Aorta (tissue), 5 donors: ENCODE measurements at regions not wholly inside any gene's neighbourhood (a gene's known extent, or its start where the extent isn't known, plus 50 kb on each side); places are given as distances from the start of the nearest gene placed in this dataset.

Experiments used
- ATAC-seq: fragments of 200-7000 bp; cut with Tn5 transposase; one replicate; pipeline ENCODE4 v1.9.1; 2022; ENCODE audit warnings: moderate library complexity; ENCODE audit not compliant: low FRiP score
- DNase-seq, 2 donors: peaks; one replicate each; pipeline ENCODE4 v3.0.0-alpha.2; 2020
- H3K27ac ChIP-seq, 2 donors: one replicate each; pipeline ENCODE4 v1.5.1; 2013; ENCODE audit warnings: low read length in 2 of 2, mild to moderate bottlenecking in 2 of 2, moderate library complexity in 2 of 2, control low read depth in 1 of 2, inconsistent platforms in 1 of 2, low read depth in 1 of 2
- H3K27me3 ChIP-seq, 2 donors: one replicate each; pipeline ENCODE4 v1.6.1; 2013; ENCODE audit warnings: control low read depth in 1 of 2, low read length in 1 of 2, mild to moderate bottlenecking in 1 of 2, moderate library complexity in 1 of 2; ENCODE audit not compliant: insufficient read depth in 2 of 2, control insufficient read depth in 1 of 2
- H3K36me3 ChIP-seq, 2 donors: one replicate each; pipeline ENCODE4 v1.6.1; 2013; ENCODE audit warnings: control low read depth in 1 of 2, low read length in 1 of 2, mild to moderate bottlenecking in 1 of 2; ENCODE audit not compliant: insufficient read depth in 2 of 2, control insufficient read depth in 1 of 2
- H3K4me1 ChIP-seq, 2 donors: one replicate each; pipeline ENCODE4 v1.6.1; 2013; ENCODE audit warnings: low read length in 2 of 2, control low read depth in 1 of 2, mild to moderate bottlenecking in 1 of 2, moderate library complexity in 1 of 2; ENCODE audit not compliant: insufficient read depth in 2 of 2, control insufficient read depth in 1 of 2
- H3K4me3 ChIP-seq, 2 donors: one replicate each; pipeline ENCODE4 v1.5.1; 2013; ENCODE audit warnings: low read length in 2 of 2, control low read depth in 1 of 2, mild to moderate bottlenecking in 1 of 2
- H3K9me3 ChIP-seq: one replicate; pipeline ENCODE4 v1.6.1; 2013; ENCODE audit warnings: mild to moderate bottlenecking, low read length; ENCODE audit not compliant: control insufficient read depth
- WGBS, 2 donors: extraction: QIAGEN DNeasy Blood & Tissue Kit; methylation state at CpG; one replicate each; pipeline ENCODE4 v1.1.7; 2013; 5-methylcytosine and 5-hydroxymethylcytosine counted together
- intact Hi-C, 2 donors: fragments of 100-400 bp; cut with DNase I; formaldehyde crosslinking; loops; one replicate each; pipeline versions ENCODE4 v1.14.2 to v1.15.0; 2022
- donor health status: healthy with polysubstance abuse.
- donor health status: Bipolar disorder and iron deficiency.
- donor health status: DM: no; HTN: no; CAD: no.
- donor health status: DM: no; HTN: no; CAD: no.
- donor health status: DM: yes; HTN: yes; CAD: no.

DNA sequence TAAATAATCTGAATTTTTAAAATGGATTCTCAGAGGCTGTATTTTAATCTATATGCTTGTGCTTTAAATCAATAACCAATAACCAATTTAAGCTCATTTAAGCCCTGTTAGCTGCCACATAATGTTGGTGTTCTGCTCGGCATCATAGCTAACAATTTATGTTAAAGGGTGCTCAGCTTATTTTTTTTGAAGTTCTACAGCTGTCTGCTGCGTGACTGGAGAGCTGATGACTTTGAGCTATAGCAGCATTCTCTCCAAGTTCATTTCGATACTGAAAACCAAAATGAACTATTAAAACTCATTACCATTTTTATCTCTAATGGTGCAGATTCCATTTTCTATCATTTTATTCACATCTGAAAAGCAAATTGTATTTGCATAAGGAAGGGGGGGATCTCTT is 357.8 kb downstream of the AJAP1 start:
- no peak for ATAC-seq
- Histone ChIP-seq H3K4me3 (no peak overlapping the region), H3K36me3 (no peaks in the 10 kb centered on the region), H3K27me3 (no peaks in the 10 kb centered on the region), H3K9me3 (no peaks in the 10 kb centered on the region), H3K27ac (no peak overlapping the region), H3K4me1 (no peaks in the 10 kb centered on the region)
- 62 to 64% methylated on average over 3 of the region's 3 CpGs for WGBS, 2 donors
- intact Hi-C loops: no loop called here
- no peak for DNase-seq

DNA sequence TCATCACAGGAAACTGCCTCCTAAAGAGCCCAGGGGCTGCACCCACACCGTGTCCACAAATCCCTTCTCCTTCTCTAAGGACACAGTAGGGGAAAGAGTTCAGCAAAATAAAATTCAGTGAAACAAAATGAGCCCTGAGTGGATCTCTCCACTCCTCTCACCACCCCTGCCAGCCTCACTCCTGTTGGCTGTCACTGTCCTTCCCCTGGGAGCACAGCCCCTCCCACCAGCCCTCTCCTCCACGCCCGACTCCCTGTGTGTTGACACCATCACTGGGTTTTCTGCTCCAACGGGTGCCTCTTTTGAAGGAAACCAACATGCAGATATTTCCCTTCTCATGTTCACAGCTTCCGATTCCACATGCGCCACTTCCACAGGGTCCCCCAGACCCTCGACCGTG is 356.2 kb downstream of the AJAP1 start:
- intact Hi-C loops: no loop called here
- no peaks in the 10 kb centered on the region for H3K36me3 ChIP-seq
- no peak overlapping the region for H3K4me3 ChIP-seq
- H3K9me3 ChIP-seq: no peaks in the 10 kb centered on the region
- H3K4me1 ChIP-seq: no peaks in the 10 kb centered on the region
- H3K27me3 ChIP-seq: no peaks in the 10 kb centered on the region
- 55 to 68% methylated on average over 8 of the region's 8 CpGs for WGBS, 2 donors
- ATAC-seq (no peak), DNase-seq (no peak)
- H3K27ac ChIP-seq: no peak overlapping the region

DNA sequence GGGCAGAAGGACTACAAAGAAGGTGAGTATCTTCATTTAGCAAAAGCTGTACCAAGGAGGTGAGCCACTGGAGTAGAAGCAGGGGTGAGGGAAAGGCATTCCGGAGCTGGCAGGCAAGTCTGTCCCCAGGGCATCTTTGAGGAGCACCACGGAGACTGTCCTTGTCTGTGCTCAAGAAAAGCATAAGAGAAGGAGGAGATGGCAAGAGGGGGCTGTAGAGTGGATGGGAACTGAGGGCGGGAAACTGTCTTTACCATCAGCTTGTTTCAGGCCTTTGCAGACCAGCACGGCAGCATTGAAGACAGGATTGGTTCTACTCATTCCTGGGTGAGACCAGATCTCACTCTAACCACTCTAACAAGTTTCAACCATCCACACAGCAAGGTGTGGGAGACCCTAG is 355.8 kb downstream of the AJAP1 start:
- 70 to 76% methylated on average over 4 of the region's 4 CpGs for WGBS, 2 donors
- no peaks in the 10 kb centered on the region for H3K9me3 ChIP-seq
- DNase-seq: no peak
- ATAC-seq: no peak
- H3K27ac ChIP-seq: no peak overlapping the region
- no peaks in the 10 kb centered on the region for H3K27me3 ChIP-seq
- no peaks in the 10 kb centered on the region for H3K4me1 ChIP-seq
- intact Hi-C loops: no loop called here
- H3K4me3 ChIP-seq: no peak overlapping the region
- H3K36me3 ChIP-seq: no peaks in the 10 kb centered on the region

DNA sequence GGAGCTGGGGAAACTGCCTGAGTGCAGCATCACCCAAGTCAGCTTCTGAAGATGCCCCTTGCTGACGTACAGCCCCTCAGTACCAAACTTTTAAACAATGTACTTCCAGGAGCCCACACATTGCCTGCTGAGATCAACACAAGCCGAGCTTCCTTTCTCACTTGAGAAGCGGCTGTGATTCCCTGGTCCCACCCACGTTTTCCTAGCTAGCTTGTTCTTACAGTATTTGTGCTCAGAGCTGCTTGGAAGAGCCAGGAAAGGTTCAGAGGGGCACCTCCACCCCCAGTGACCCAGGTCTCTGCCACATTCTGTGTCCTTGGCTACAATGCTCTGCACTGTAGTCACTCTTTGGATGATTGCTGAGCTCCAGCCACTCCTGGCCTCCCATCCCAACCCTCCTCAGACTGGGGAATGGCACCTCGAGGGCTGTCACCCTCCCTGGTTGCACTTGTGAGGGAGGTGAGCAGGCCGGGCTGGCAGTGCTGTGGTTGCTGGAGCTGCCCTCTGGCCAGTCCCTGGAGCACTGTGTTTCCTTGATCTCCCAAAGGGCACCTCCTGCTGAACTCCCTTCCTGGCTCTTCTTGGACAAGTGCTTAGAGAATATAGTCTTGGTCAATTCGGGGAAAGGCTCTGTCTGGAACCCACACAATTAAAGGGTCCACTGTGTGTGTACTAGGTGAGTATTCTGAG is 355.1 kb downstream of the AJAP1 start:
- 49 to 52% methylated on average over 7 of the region's 7 CpGs for WGBS, 2 donors
- Histone ChIP-seq H3K27ac (no peak overlapping the region), H3K4me3 (no peak overlapping the region), H3K27me3 (no peaks in the 10 kb centered on the region), H3K4me1 (no peaks in the 10 kb centered on the region), H3K9me3 (no peaks in the 10 kb centered on the region), H3K36me3 (no peaks in the 10 kb centered on the region)
- DNase-seq: no peak
- no peak for ATAC-seq
- intact Hi-C loops: no loop called here

DNA sequence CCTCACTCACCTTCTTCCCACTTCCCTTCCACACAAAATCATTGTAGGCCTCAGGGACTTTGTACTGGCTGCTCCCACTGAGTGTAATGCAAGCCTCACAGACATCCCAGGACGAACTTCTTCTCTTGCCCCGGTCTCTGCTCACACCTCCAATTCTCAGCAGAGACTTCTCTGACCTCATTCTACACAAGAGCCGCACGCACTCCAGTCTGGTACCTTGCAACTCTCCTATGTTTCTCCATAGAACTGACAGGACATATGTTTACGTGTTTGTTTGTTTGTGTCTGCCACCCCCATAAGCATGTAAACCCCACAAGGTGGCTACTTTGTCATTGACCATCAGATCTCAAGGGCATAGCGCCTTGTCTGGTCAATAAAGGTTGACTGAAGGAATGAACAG is 350.8 kb downstream of the AJAP1 start:
- ATAC-seq: no peak
- no peak overlapping the region for H3K4me3 ChIP-seq
- no peaks in the 10 kb centered on the region for H3K27me3 ChIP-seq
- no peak overlapping the region for H3K27ac ChIP-seq
- intact Hi-C loops: no loop called here
- WGBS, 2 donors: 66 to 74% methylated on average over 6 of the region's 6 CpGs
- no peaks in the 10 kb centered on the region for H3K4me1 ChIP-seq
- no peaks in the 10 kb centered on the region for H3K36me3 ChIP-seq
- peaks cover 2% of the 10 kb centered on the region for H3K9me3 ChIP-seq
- no peak for DNase-seq

DNA sequence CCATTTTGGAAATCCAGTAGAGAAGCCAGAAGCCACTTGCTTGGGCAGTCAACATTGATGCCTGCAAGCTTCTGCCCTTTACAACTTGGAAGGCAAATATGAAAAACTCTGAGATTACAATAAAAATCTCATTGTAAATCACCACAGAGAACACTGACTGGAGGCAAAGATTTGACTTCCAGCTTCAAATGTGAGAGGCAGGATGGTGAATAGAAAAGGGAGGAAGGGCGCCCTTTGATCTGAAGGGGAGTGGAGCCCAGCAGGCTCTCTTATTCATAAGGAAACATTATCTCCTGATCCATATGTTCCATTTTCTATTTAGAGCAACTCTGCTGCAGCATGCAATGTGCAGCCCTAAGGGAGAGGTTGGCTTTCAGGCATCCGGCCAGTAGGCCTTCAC is 348.3 kb downstream of the AJAP1 start:
- intact Hi-C loops: no loop called here
- Histone ChIP-seq H3K36me3 (no peaks in the 10 kb centered on the region), H3K9me3 (peaks cover 2% of the 10 kb centered on the region), H3K4me3 (no peak overlapping the region), H3K27me3 (peaks cover 0 to 2% of the 10 kb centered on the region in 2 donors), H3K4me1 (no peaks in the 10 kb centered on the region), H3K27ac (no peak overlapping the region)
- 74 to 76% methylated on average over 2 of the region's 2 CpGs for WGBS, 2 donors
- DNase-seq: no peak
- ATAC-seq: no peak

DNA sequence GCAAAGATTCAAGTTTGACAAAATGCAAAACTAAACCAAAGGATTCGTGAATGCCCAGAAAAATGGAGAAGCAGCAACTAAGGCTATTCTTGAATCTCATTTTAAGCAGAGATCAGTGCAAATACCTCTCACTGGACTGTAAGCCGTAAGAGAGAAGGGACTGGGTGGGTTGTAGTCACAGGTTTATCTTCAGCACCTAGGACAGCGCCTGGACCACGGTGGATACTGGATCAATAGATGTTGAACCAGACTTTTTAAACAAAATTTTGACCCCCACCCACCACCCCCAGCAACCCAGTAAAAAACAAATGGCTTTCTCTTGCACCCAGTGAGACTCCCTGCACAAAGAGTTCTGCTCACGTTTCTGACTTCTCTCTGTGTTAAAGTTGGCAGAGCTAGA is 347.1 kb downstream of the AJAP1 start:
- Histone ChIP-seq H3K27ac (no peak overlapping the region), H3K4me3 (no peak overlapping the region), H3K9me3 (peaks cover 2% of the 10 kb centered on the region), H3K4me1 (no peaks in the 10 kb centered on the region), H3K27me3 (peaks cover 0 to 2% of the 10 kb centered on the region in 2 donors), H3K36me3 (no peaks in the 10 kb centered on the region)
- intact Hi-C loops: no loop called here
- WGBS, 2 donors: 36 to 41% methylated on average over 5 of the region's 5 CpGs
- DNase-seq (no peak), ATAC-seq (no peak)

DNA sequence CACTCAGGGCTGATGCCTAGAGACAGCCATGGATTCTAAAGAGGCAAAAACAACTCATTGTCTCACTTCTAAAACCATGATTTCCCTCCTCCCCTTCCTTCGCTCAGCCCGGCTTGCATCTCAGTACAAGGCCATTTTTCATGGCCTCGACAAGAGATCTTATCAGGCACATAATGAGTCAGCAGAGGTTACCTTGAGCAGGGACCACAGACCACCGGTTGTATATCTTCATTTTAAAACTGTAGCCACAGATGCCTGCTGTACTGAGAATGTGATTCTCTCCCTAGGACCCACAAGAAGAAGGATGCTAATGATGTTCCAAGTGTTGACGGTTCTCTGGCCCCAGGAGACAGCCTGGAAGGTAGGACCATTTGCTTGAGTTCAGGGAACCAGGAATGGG is 331.9 kb downstream of the AJAP1 start:
- Histone ChIP-seq H3K4me3 (no peak overlapping the region), H3K27me3 (no peaks in the 10 kb centered on the region), H3K36me3 (no peaks in the 10 kb centered on the region), H3K9me3 (peaks cover 1% of the 10 kb centered on the region), H3K4me1 (no peaks in the 10 kb centered on the region), H3K27ac (no peak overlapping the region)
- intact Hi-C loops: no loop called here
- WGBS, 2 donors: 27 to 43% methylated on average over 5 of the region's 5 CpGs
- DNase-seq: no peak
- no peak for ATAC-seq

DNA sequence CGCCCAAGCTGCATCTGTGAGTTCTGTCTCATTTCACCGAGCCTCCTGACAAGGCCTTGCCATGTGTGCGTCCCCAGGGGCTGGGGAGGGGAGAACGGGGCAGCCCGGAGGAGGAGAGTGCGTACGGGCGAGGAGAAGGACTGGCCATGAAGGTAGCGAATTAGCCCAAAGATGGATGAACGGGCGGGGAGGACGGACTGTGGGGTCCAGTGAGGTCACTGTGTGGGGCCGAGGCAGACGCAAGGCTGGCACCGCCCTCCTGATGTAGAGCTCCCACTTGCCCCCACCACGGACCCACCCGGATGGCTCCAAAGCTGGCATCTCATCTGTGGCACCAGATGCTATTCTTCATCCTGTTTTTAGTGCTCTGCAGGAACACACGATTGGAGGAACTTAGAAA is 330.4 kb downstream of the AJAP1 start:
- 79 to 84% methylated on average over 18 of the region's 18 CpGs for WGBS, 2 donors
- peaks cover 1% of the 10 kb centered on the region for H3K9me3 ChIP-seq
- no peaks in the 10 kb centered on the region for H3K4me1 ChIP-seq
- intact Hi-C loops: no loop called here
- H3K27me3 ChIP-seq: no peaks in the 10 kb centered on the region
- H3K4me3 ChIP-seq: no peak overlapping the region
- H3K27ac ChIP-seq: no peak overlapping the region
- H3K36me3 ChIP-seq: no peaks in the 10 kb centered on the region
- ATAC-seq: no peak
- no peak for DNase-seq
